H9 (cell line): ENCODE measurements at regions not wholly inside any gene's neighbourhood (a gene's known extent, or its start where the extent isn't known, plus 50 kb on each side); places are given as distances from the start of the nearest gene placed in this dataset.

Experiments used
- DNase-seq: peaks from one replicate; pipeline ENCODE4 v3.0.0-alpha.2; 2017
- H2AFZ ChIP-seq: one replicate; pipeline ENCODE4 v1.6.1; 2013; ENCODE audit warnings: mild to moderate bottlenecking, low read length, control low read depth, moderate library complexity
- H2AK5ac ChIP-seq: 2 replicates; pipeline ENCODE4 v1.6.1; 2013; ENCODE audit warnings: low read length, control low read depth, mixed read lengths; ENCODE audit not compliant: insufficient read length
- H2BK120ac ChIP-seq: one replicate; pipeline ENCODE4 v1.6.1; 2013; ENCODE audit warnings: low read depth, mild to moderate bottlenecking, low read length, control low read depth, inconsistent platforms; ENCODE audit not compliant: poor library complexity, severe bottlenecking
- H2BK12ac ChIP-seq: 2 replicates; pipeline ENCODE4 v1.6.1; 2013; ENCODE audit warnings: low read length, control low read depth, mixed read lengths, low read depth; ENCODE audit not compliant: insufficient read length
- H2BK15ac ChIP-seq: 2 replicates; pipeline ENCODE4 v1.6.1; 2013; ENCODE audit warnings: low read depth, low read length, control low read depth
- H2BK20ac ChIP-seq: one replicate; pipeline ENCODE4 v1.6.1; 2013; ENCODE audit warnings: low read depth, mild to moderate bottlenecking, low read length, control low read depth, inconsistent platforms; ENCODE audit not compliant: poor library complexity, severe bottlenecking
- H2BK5ac ChIP-seq: 2 replicates; pipeline ENCODE4 v1.6.1; 2013; ENCODE audit warnings: low read length, control low read depth, mixed read lengths; ENCODE audit not compliant: insufficient read length
- H3K14ac ChIP-seq: 2 replicates; pipeline ENCODE4 v1.6.1; 2013; ENCODE audit warnings: low read length, control low read depth; ENCODE audit not compliant: insufficient read depth
- H3K18ac ChIP-seq: 2 replicates; pipeline ENCODE4 v1.6.1; 2013; ENCODE audit warnings: low read depth, mild to moderate bottlenecking, mixed read lengths, low read length, control low read depth; ENCODE audit not compliant: insufficient read length
- H3K23ac ChIP-seq: 2 replicates; pipeline ENCODE4 v1.6.1; 2013; ENCODE audit warnings: low read length, control low read depth, mixed read lengths, low read depth; ENCODE audit not compliant: insufficient read length
- H3K23me2 ChIP-seq: 2 replicates; pipeline ENCODE4 v1.6.1; 2013; ENCODE audit warnings: low read depth, mild to moderate bottlenecking, mixed read lengths, low read length, control low read depth; ENCODE audit not compliant: insufficient read length, poor library complexity, severe bottlenecking
- H3K27ac ChIP-seq: 2 replicates; pipeline ENCODE4 v1.5.1; 2013; ENCODE audit warnings: low read length, control low read depth, mixed read lengths, low read depth; ENCODE audit not compliant: insufficient read length
- H3K27me3 ChIP-seq: 2 replicates; pipeline ENCODE4 v1.6.1; 2013; ENCODE audit warnings: low read length, control low read depth, inconsistent platforms; ENCODE audit not compliant: insufficient read depth
- H3K4ac ChIP-seq: 2 replicates; pipeline ENCODE4 v1.6.1; 2013; ENCODE audit warnings: low read depth, mild to moderate bottlenecking, control low read depth, inconsistent platforms, low read length, moderate library complexity
- H3K4me1 ChIP-seq: 2 replicates; pipeline ENCODE4 v1.6.1; 2013; ENCODE audit warnings: low read length, control low read depth, inconsistent platforms; ENCODE audit not compliant: insufficient read depth
- H3K4me2 ChIP-seq: 2 replicates; pipeline ENCODE4 v1.6.1; 2013; ENCODE audit warnings: low read length, control low read depth, mixed read lengths; ENCODE audit not compliant: insufficient read length, insufficient read depth
- H3K56ac ChIP-seq: 2 replicates; pipeline ENCODE4 v1.6.1; 2013; ENCODE audit warnings: low read depth, mild to moderate bottlenecking, mixed read lengths, low read length, control low read depth; ENCODE audit not compliant: insufficient read length
- H3K79me1 ChIP-seq: 2 replicates; pipeline ENCODE4 v1.6.1; 2013; ENCODE audit warnings: low read depth, mild to moderate bottlenecking, moderate library complexity, low read length, control low read depth, inconsistent platforms; ENCODE audit not compliant: insufficient read depth, poor library complexity, severe bottlenecking
- H3K79me2 ChIP-seq: 2 replicates; pipeline ENCODE4 v1.6.1; 2013; ENCODE audit warnings: low read length, control low read depth, inconsistent platforms; ENCODE audit not compliant: insufficient read depth
- H3K9ac ChIP-seq: 2 replicates; pipeline ENCODE4 v1.6.1; 2013; ENCODE audit warnings: low read length, control low read depth, mixed read lengths; ENCODE audit not compliant: insufficient read length; ENCODE audit errors: extremely low read depth
- H3K9me3 ChIP-seq: one replicate; pipeline ENCODE4 v1.6.1; 2013; ENCODE audit warnings: low read depth, low read length, inconsistent platforms; ENCODE audit not compliant: control insufficient read depth
- H3T11ph ChIP-seq: one replicate; pipeline ENCODE4 v1.6.1; 2013; ENCODE audit warnings: mild to moderate bottlenecking, low read length, control low read depth, inconsistent platforms
- H4K20me1 ChIP-seq: one replicate; pipeline ENCODE4 v1.6.1; 2013; ENCODE audit not compliant: control insufficient read depth, insufficient read length, insufficient read depth
- H4K5ac ChIP-seq: 2 replicates; pipeline ENCODE4 v1.6.1; 2013; ENCODE audit warnings: low read depth, mild to moderate bottlenecking, mixed read lengths, low read length, control low read depth; ENCODE audit not compliant: insufficient read length
- H4K8ac ChIP-seq: replicated peaks from 2 replicates; pipeline ENCODE4 v1.6.1; 2013; ENCODE audit warnings: low read length, control low read depth, mixed read lengths, low read depth; ENCODE audit not compliant: insufficient read length
- H4K91ac ChIP-seq: 2 replicates; pipeline ENCODE4 v1.6.1; 2013; ENCODE audit warnings: low read depth, mild to moderate bottlenecking, moderate library complexity, mixed read lengths, low read length, control low read depth; ENCODE audit not compliant: insufficient read length
- H3K27ac Mint-ChIP-seq, 3 experiments: 2 replicates in 2 of 3; 3 replicates in 1 of 3; pipeline ENCODE4 v1.8.0; 2020 to 2021; ENCODE audit warnings: mixed read lengths in 3 of 3, mild to moderate bottlenecking in 1 of 3, moderate library complexity in 1 of 3
- H3K27me3 Mint-ChIP-seq: 2 replicates; pipeline ENCODE4 v1.8.0; 2021; ENCODE audit warnings: low read depth, mild to moderate bottlenecking, moderate library complexity, mixed read lengths
- H3K36me3 Mint-ChIP-seq, 3 experiments: 2 replicates in 2 of 3; 3 replicates in 1 of 3; pipeline ENCODE4 v1.8.0; 2020 to 2021; ENCODE audit warnings: low read depth in 3 of 3, mixed read lengths in 3 of 3; ENCODE audit not compliant: insufficient read depth in 1 of 3
- H3K4me1 Mint-ChIP-seq, 2 experiments: 2 replicates each; pipeline ENCODE4 v1.8.0; 2020; ENCODE audit warnings: mixed read lengths in 2 of 2
- H3K4me3 Mint-ChIP-seq, 2 experiments: 2 replicates in 1 of 2; 3 replicates in 1 of 2; pipeline ENCODE4 v1.8.0; 2020 to 2021; ENCODE audit warnings: mild to moderate bottlenecking in 2 of 2, mixed read lengths in 2 of 2, moderate library complexity in 1 of 2
- H3K9me3 Mint-ChIP-seq, 2 experiments: 2 replicates in 1 of 2; 3 replicates in 1 of 2; pipeline ENCODE4 v1.8.0; 2020; ENCODE audit warnings: mild to moderate bottlenecking in 2 of 2, mixed read lengths in 2 of 2, moderate library complexity in 1 of 2
- WGBS: extraction: QIAGEN DNeasy Blood & Tissue Kit; methylation state at CpG from one replicate; pipeline ENCODE4 v1.1.7; 2013; ENCODE audit warnings: missing lambda C conversion rate, low lambda C conversion rate, mixed read lengths; ENCODE audit not compliant: insufficient read length; ENCODE audit errors: extremely low coverage; 5-methylcytosine and 5-hydroxymethylcytosine counted together
- TF ChIP-seq, protein P1 (sequence below): fragments of 200-600 bp; sonication (generic); conservative IDR thresholded peaks from 3 replicates; pipeline ENCODE4 v1.8.0; 2021; ENCODE audit warnings: antibody characterized with exemption, mild to moderate bottlenecking

GRCh38 chr2:109053716-109054115 is 64.7 kb upstream of the EDAR start:
- Histone ChIP-seq H3K23ac (no peak overlapping the region), H3K9me3 (no peaks in the 10 kb centered on the region), H2BK120ac (no peak overlapping the region), H3K79me1 (no peaks in the 10 kb centered on the region), H2AFZ (no peak overlapping the region), H4K5ac (no peak overlapping the region), H3K14ac (no peak overlapping the region; the same call in 1 of the 2 replicates), H3K79me2 (no peaks in the 10 kb centered on the region), H2BK5ac (no peak overlapping the region), H3K4ac (no peak overlapping the region), H2BK15ac (no peak overlapping the region), H2BK12ac (no peak overlapping the region), H3K9ac (no peak overlapping the region), H4K20me1 (no peaks in the 10 kb centered on the region), H4K8ac (no peak overlapping the region), H3K23me2 (no peaks in the 10 kb centered on the region), H2AK5ac (no peak overlapping the region), H3K18ac (no peak overlapping the region), H3K4me1 (no peaks in the 10 kb centered on the region), H3K56ac (no peak overlapping the region), H3K27ac (no peak overlapping the region), H3K27me3 (no peaks in the 10 kb centered on the region; the same call in 1 of the 2 replicates), H4K91ac (no peak overlapping the region), H3K4me2 (no peak overlapping the region), H3T11ph (no peak overlapping the region), H2BK20ac (no peak overlapping the region)
- Mint-ChIP-seq H3K9me3 (no peaks in the 10 kb centered on the region), H3K36me3 (no peaks in the 10 kb centered on the region), H3K4me3 (no peak overlapping the region), H3K27ac (no peak overlapping the region), H3K27me3 (peaks cover 2% of the 10 kb centered on the region), H3K4me1 (0 out of 4 replicates have a peak, but pooled peaks cover 0 to 8% of the 10 kb centered on the region in 2 experiments)
- DNase-seq = no peak
- no CpG with 5 or more reads among the region's 9 CpGs for WGBS
- TF ChIP-seq, protein P1, sequence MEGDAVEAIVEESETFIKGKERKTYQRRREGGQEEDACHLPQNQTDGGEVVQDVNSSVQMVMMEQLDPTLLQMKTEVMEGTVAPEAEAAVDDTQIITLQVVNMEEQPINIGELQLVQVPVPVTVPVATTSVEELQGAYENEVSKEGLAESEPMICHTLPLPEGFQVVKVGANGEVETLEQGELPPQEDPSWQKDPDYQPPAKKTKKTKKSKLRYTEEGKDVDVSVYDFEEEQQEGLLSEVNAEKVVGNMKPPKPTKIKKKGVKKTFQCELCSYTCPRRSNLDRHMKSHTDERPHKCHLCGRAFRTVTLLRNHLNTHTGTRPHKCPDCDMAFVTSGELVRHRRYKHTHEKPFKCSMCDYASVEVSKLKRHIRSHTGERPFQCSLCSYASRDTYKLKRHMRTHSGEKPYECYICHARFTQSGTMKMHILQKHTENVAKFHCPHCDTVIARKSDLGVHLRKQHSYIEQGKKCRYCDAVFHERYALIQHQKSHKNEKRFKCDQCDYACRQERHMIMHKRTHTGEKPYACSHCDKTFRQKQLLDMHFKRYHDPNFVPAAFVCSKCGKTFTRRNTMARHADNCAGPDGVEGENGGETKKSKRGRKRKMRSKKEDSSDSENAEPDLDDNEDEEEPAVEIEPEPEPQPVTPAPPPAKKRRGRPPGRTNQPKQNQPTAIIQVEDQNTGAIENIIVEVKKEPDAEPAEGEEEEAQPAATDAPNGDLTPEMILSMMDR = no peak
